ENCODE measurements at regions not wholly inside any gene's neighbourhood (a gene's known extent, or its start where the extent isn't known, plus 50 kb on each side); places are given as distances from the start of the nearest gene placed in this dataset.
A peak's percentile ranks its signal among the peaks of the same experiment; 100 is the strongest.
"Not testable (repeated sequence)": the region's sequence is repeated elsewhere in the genome, so short reads cannot be mapped to it uniquely, and the experiment has no call there.

- peak; percentile 79 for TF ChIP-seq SPI1 (IDR thresholded peaks at IDR 0.05; ENCODE audit: low read depth, low read length)
- DNase-seq (ENCODE audit: insufficient read length, low spot score); FAIRE-seq: not testable (repeated sequence)
Measured at GRCh38 chr14:106474261-106475028, 948.1 kb downstream of the TMEM121 start.

DNA sequence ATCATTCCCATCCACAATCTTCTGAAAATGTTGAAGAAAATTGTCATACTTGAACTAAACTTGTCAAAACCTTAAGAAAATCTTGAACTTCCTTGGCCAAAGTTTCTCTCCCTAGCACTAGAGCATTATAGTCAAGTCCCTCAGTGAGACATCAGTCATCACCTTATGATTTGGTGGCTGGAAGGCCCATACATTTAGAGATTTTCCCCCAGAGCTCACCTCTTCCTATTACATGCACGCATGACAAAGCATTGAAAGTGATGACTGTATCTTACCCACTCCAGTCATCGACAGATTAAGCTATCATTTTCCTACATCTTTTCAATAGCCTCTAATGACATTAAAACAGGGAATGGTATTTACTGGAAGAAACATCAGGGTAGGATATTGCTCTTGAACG is 948.8 kb downstream of the TMEM121 start:
- not testable (repeated sequence) for DNase-seq (ENCODE audit: insufficient read length, low spot score); FAIRE-seq

GRCh38 chr14:106477600-106477999 is 951.2 kb downstream of the TMEM121 start:
- FAIRE-seq: peak; percentile 69

DNA sequence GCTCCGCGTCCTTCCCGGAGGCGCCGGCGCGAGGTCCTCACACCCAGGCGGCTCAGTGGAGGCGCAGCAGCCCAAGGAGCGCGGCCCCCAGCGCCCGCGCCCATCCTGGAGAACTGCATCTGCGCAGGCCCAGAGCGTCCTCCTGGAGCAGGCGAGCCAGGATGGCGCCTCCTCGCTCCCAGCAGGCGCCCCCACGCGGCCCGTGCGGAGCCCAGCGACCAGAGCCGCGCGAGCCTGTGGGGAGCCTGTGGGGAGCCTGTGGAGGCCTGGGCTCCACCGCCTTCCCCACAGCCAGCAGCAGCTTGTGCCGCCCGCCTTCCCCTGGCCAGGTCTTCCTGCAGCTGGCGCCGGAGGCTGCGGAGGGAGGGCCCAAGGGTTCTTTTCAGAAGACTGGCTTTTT is 953.9 kb downstream of the TMEM121 start:
- FAIRE-seq; DNase-seq (ENCODE audit: insufficient read length, low spot score): not testable (repeated sequence)

More at GRCh38 chr14:106477600-106477999, 951.2 kb downstream of the TMEM121 start:
- DNase-seq (ENCODE audit: insufficient read length, low spot score): not testable (repeated sequence)

DNA sequence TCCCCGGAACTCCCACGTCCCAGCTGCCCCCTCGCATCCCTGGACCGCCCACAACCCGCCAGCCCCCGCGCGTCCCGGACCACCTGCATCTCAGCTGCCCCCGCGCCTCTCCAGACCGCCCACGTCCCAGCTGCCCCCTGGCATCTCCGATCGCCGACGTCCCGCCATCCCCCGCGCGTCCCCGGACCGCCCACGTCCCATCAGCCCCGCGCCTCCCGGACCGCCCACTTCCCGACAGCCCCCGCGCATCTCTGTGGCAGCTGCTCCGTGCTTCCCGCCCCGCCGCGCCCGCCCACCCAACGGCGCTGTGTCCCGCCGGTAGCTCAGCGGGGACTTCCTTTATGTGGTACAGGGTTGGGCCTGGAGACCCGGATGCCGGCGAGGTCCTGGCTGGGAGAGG is 955.8 kb downstream of the TMEM121 start:
- not testable (repeated sequence) for FAIRE-seq; DNase-seq (ENCODE audit: insufficient read length, low spot score)

DNA sequence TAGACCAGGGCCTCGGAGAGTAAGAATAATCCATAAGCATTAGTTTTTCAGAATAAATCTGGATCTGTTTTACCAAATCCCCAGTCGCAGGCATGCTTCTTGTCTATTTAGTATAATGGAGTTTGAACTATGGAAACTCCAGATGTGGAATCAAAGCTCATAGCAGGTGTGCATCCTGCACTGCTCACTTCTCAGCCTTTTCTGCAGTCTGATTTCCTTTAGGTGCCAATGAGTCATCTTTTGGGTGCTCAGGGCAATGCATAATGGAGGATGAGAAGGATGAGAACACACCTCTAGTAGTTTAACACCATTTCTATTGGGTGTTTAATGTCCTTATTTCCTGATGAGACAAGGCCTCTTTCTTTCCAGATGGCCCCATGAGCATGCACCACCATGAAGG is 961.2 kb downstream of the TMEM121 start:
- DNase-seq (ENCODE audit: insufficient read length, low spot score) (no peak), FAIRE-seq (no peak)
- TF ChIP-seq SPI1 (IDR thresholded peaks at IDR 0.05; ENCODE audit: low read depth, low read length) (no peak), PAX5 (IDR thresholded peaks at IDR 0.05; ENCODE audit: insufficient read depth, low read length, severe bottlenecking) (no peak), POLR2AphosphoS5 (IDR thresholded peaks at IDR 0.05; ENCODE audit: low read depth, low read length) (no peak), POLR2A (IDR thresholded peaks at IDR 0.05; ENCODE audit: low read depth, low read length) (no peak), TAF1 (IDR thresholded peaks at IDR 0.05; ENCODE audit: low read depth, low read length) (no peak), POU2F2 (IDR thresholded peaks at IDR 0.05; ENCODE audit: low read depth, low read length) (no peak)

- DNase-seq (ENCODE audit: insufficient read length, low spot score): no peak
- FAIRE-seq: no peak
Measured at GRCh38 chr14:106488291-106488690, 961.9 kb downstream of the TMEM121 start.

DNA sequence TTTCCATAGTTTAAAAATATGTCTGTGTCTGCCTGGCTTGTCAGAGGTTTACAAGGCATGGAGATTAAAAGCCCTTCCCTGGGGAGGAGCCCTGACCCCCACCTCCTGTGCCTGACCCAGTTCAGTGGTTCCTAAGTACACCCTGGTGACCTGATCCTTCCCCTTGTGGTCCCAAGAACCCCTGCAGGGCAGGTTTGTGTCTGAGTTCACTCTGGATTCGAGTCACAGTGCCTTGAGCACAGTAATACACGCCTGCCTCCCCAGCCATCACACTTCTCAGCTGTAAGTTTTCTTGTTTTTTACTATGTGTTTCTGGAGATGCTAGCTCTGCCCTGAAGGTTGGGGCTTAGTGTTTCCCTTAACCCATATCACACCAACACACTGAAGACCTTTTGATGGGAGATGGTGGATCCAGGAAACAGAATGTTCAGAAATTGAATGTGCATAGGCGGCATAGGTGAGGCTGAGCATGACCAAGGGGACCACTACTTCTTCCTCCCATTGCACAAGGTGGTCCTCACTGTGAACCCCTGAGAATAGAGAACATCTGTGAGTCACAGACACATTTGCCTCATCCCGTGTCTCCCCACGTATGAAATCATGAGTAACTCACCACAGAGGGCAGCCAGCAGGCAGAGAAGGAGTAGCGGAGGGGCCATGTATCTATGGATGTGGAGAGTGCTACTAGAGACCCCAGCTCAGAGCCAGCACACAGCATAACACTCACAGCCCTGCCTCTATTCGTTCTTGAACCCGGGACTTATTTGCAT is 962.9 kb downstream of the TMEM121 start:
- TF ChIP-seq POLR2A (IDR thresholded peaks at IDR 0.05; ENCODE audit: low read depth, low read length): no peak
- no peak for TF ChIP-seq TAF1 (IDR thresholded peaks at IDR 0.05; ENCODE audit: low read depth, low read length)
- TF ChIP-seq POLR2AphosphoS5 (IDR thresholded peaks at IDR 0.05; ENCODE audit: low read depth, low read length): no peak
- TF ChIP-seq PAX5 (IDR thresholded peaks at IDR 0.05; ENCODE audit: insufficient read depth, low read length, severe bottlenecking): no peak
- no peak for TF ChIP-seq POU2F2 (IDR thresholded peaks at IDR 0.05; ENCODE audit: low read depth, low read length)
- no peak for TF ChIP-seq SPI1 (IDR thresholded peaks at IDR 0.05; ENCODE audit: low read depth, low read length)
- FAIRE-seq (no peak), DNase-seq (ENCODE audit: insufficient read length, low spot score) (no peak)

More at GRCh38 chr14:106488291-106488690, 961.9 kb downstream of the TMEM121 start:
- TF ChIP-seq PAX5 (IDR thresholded peaks at IDR 0.05; ENCODE audit: insufficient read depth, low read length, severe bottlenecking) (no peak), POU2F2 (IDR thresholded peaks at IDR 0.05; ENCODE audit: low read depth, low read length) (no peak), POLR2AphosphoS5 (IDR thresholded peaks at IDR 0.05; ENCODE audit: low read depth, low read length) (no peak), SPI1 (IDR thresholded peaks at IDR 0.05; ENCODE audit: low read depth, low read length) (no peak), POLR2A (IDR thresholded peaks at IDR 0.05; ENCODE audit: low read depth, low read length) (no peak), TAF1 (IDR thresholded peaks at IDR 0.05; ENCODE audit: low read depth, low read length) (no peak)

DNA sequence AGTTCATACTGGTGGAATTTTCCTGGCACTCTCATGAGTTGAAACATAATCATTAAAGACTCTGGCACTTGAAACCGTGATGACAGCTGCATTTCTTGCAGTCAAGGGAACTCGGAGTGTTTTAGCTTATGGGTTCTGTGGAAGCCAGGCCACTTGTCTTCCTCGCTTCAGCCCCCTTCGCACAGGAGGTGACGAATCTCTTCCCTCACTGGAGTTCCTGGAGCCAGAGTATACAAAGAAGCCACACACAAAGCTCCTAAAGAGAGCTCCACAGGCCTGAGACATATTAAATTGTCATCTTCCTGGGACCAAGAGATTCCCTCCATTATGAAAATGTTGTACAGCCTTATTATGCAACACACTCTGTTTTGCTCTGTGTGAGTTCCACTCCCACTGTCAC is 964.1 kb downstream of the TMEM121 start:
- DNase-seq (ENCODE audit: insufficient read length, low spot score) (no peak), FAIRE-seq (no peak)
- TF ChIP-seq SPI1 (IDR thresholded peaks at IDR 0.05; ENCODE audit: low read depth, low read length) (no peak), POU2F2 (IDR thresholded peaks at IDR 0.05; ENCODE audit: low read depth, low read length) (no peak), POLR2A (IDR thresholded peaks at IDR 0.05; ENCODE audit: low read depth, low read length) (no peak), TAF1 (IDR thresholded peaks at IDR 0.05; ENCODE audit: low read depth, low read length) (no peak), PAX5 (IDR thresholded peaks at IDR 0.05; ENCODE audit: insufficient read depth, low read length, severe bottlenecking) (no peak), POLR2AphosphoS5 (IDR thresholded peaks at IDR 0.05; ENCODE audit: low read depth, low read length) (no peak)

GRCh38 chr14:106491851-106492250 is 965.5 kb downstream of the TMEM121 start:
- no peak for DNase-seq (ENCODE audit: insufficient read length, low spot score)
- TF ChIP-seq POLR2A (IDR thresholded peaks at IDR 0.05; ENCODE audit: low read depth, low read length): no peak
- TF ChIP-seq PAX5 (IDR thresholded peaks at IDR 0.05; ENCODE audit: insufficient read depth, low read length, severe bottlenecking): no peak
- no peak for TF ChIP-seq TAF1 (IDR thresholded peaks at IDR 0.05; ENCODE audit: low read depth, low read length)
- no peak for TF ChIP-seq POLR2AphosphoS5 (IDR thresholded peaks at IDR 0.05; ENCODE audit: low read depth, low read length)
- TF ChIP-seq POU2F2 (IDR thresholded peaks at IDR 0.05; ENCODE audit: low read depth, low read length): no peak
- no peak for TF ChIP-seq SPI1 (IDR thresholded peaks at IDR 0.05; ENCODE audit: low read depth, low read length)
- peak; percentile 52 for FAIRE-seq
